GM12878 (cell line): ENCODE measurements at regions not wholly inside any gene's neighbourhood (a gene's known extent, or its start where the extent isn't known, plus 50 kb on each side); places are given as distances from the start of the nearest gene placed in this dataset.

Experiments
- ATAC-seq: fragments of 200-7000 bp; cut with Tn5 transposase; 3 replicates; pipeline ENCODE4 v1.9.1; 2020; ENCODE audit warnings: mild to moderate bottlenecking, moderate library complexity
- BruUV-seq: library from RNA; stranded (reverse); fragments of 400-500 nt; replicated peaks from 2 replicates; lab custom pipeline; 2021; lab: Mats Ljungman, UMichigan
- CTCF ChIA-PET: fragments of 300-600 bp; sonication (Branson Sonifier 250); formaldehyde crosslinking; extraction: SDS; loops from one replicate; lab custom pipeline; 2021; ENCODE audit warnings: inconsistent platforms; lab: Yijun Ruan, JAX
- POLR2A ChIA-PET: fragments of 350-600 bp; formaldehyde crosslinking; extraction: SDS; loops from one replicate; lab custom pipeline; 2021; ENCODE audit warnings: inconsistent platforms; lab: Charles Lee
- RAD21 ChIA-PET: fragments of 300-600 bp; sonication (Branson Sonifier 250); formaldehyde crosslinking; loops from one replicate; lab custom pipeline; 2023; ENCODE audit warnings: antibody characterized with exemption; ENCODE audit not compliant: unreplicated experiment; lab: Charles Lee
- SMC1A ChIA-PET: fragments of 300-600 bp; sonication (Branson Sonifier 250); formaldehyde crosslinking; loops from one replicate; lab custom pipeline; 2023; ENCODE audit not compliant: unreplicated experiment, uncharacterized antibody; lab: Charles Lee
- DNase-seq: peaks from one replicate; pipeline ENCODE4 v3.0.0-alpha.2; 2011; ENCODE audit warnings: low read depth, low spot score
- FAIRE-seq: peaks from 3 replicates; lab custom pipeline; 2011; peaks lifted over from hg19 to GRCh38; lab: Jason Lieb, UNC
- H2AFZ ChIP-seq: 2 replicates; pipeline ENCODE4 v1.6.0; 2011; ENCODE audit warnings: low read depth, low read length, control low read depth; ENCODE audit not compliant: control insufficient read depth
- H3K27ac ChIP-seq: 2 replicates; pipeline ENCODE4 v1.5.1; 2011; ENCODE audit warnings: control low read depth; ENCODE audit not compliant: control insufficient read depth, insufficient read depth
- H3K27me3 ChIP-seq, 2 experiments: replicated peaks in 1 of 2; 2 replicates each; pipeline versions ENCODE4 v1.6.0 to v1.6.1; 2011; ENCODE audit warnings: low read length in 1 of 2; ENCODE audit not compliant: control insufficient read depth in 2 of 2, insufficient read depth in 2 of 2
- H3K36me3 ChIP-seq, 2 experiments: 2 replicates each; pipeline ENCODE4 v1.5.1; 2011; ENCODE audit warnings: low read length in 1 of 2; ENCODE audit not compliant: control insufficient read depth in 2 of 2, insufficient read depth in 2 of 2
- H3K4me1 ChIP-seq: 2 replicates; pipeline ENCODE4 v1.6.1; 2011; ENCODE audit warnings: mild to moderate bottlenecking, low read length, moderate library complexity, mixed read lengths; ENCODE audit not compliant: control insufficient read depth, insufficient read depth
- H3K4me2 ChIP-seq: 2 replicates; pipeline ENCODE4 v1.6.0; 2011; ENCODE audit warnings: control low read depth; ENCODE audit not compliant: control insufficient read depth, insufficient read depth
- H3K4me3 ChIP-seq: fragments of 200-600 bp; sonication (generic); 2 replicates; pipeline ENCODE4 v1.5.1; 2016
- H3K79me2 ChIP-seq: 2 replicates; pipeline ENCODE4 v1.6.0; 2011; ENCODE audit warnings: low read length; ENCODE audit not compliant: control insufficient read depth, insufficient read depth
- H3K9ac ChIP-seq: 2 replicates; pipeline ENCODE4 v1.8.0; 2011; ENCODE audit warnings: low read length, control low read depth, mixed read lengths; ENCODE audit not compliant: control insufficient read depth, insufficient read depth
- H3K9me3 ChIP-seq: replicated peaks from 3 replicates; pipeline ENCODE4 v1.5.1; 2011; ENCODE audit warnings: mild to moderate bottlenecking, low read length; ENCODE audit not compliant: control insufficient read depth, insufficient read depth
- H4K20me1 ChIP-seq: 2 replicates; pipeline ENCODE4 v1.6.0; 2011; ENCODE audit not compliant: control insufficient read depth, insufficient read depth
- BACH1 ChIP-seq: fragments of 450-650 bp; IDR thresholded peaks from 2 replicates; pipeline ENCODE4 v1.6.1; 2017; ENCODE audit warnings: mild to moderate bottlenecking, borderline replicate concordance
- BCLAF1 ChIP-seq: fragments of 450-650 bp; IDR thresholded peaks from 2 replicates; pipeline ENCODE4 v1.6.1; 2017; ENCODE audit warnings: antibody characterized with exemption, mild to moderate bottlenecking, moderate library complexity
- CBX5 ChIP-seq: sonication (generic); IDR thresholded peaks from 2 replicates; pipeline ENCODE4 v1.6.1; 2016; ENCODE audit warnings: low read depth, moderate library complexity, mild to moderate bottlenecking, inconsistent platforms
- CEBPB ChIP-seq, 2 experiments: fragments of 150-350 bp in 1 of 2; IDR thresholded peaks; 2 replicates each; pipeline ENCODE4 v1.6.1; 2012 to 2014; ENCODE audit warnings: low read depth in 2 of 2, low read length in 2 of 2, borderline replicate concordance in 1 of 2, inconsistent platforms in 1 of 2
- ESRRA ChIP-seq: IDR thresholded peaks from 2 replicates; pipeline ENCODE4 v1.6.1; 2012; ENCODE audit warnings: mild to moderate bottlenecking, low read length, improper control_type of control experiment
- HCFC1 ChIP-seq: fragments of 150-350 bp; IDR thresholded peaks from 2 replicates; pipeline ENCODE4 v1.6.1; 2014; ENCODE audit warnings: low read length
- KAT2A ChIP-seq: conservative IDR thresholded peaks from 2 replicates; pipeline ENCODE4 v1.6.1; 2011; ENCODE audit warnings: low read depth, low read length; ENCODE audit not compliant: control insufficient read depth
- NR2C1 ChIP-seq: fragments of 450-650 bp; IDR thresholded peaks from 2 replicates; pipeline ENCODE4 v1.6.1; 2017; ENCODE audit warnings: antibody characterized with exemption, mild to moderate bottlenecking, moderate library complexity
- NRF1 ChIP-seq: conservative IDR thresholded peaks from 2 replicates; pipeline ENCODE4 v1.6.1; 2011; ENCODE audit warnings: mild to moderate bottlenecking, low read depth, low read length, improper control_type of control experiment
- WRNIP1 ChIP-seq: IDR thresholded peaks from 2 replicates; pipeline ENCODE4 v1.6.1; 2011; ENCODE audit warnings: low read depth, low read length, improper control_type of control experiment, borderline replicate concordance
- YBX1 ChIP-seq: fragments of 450-650 bp; IDR thresholded peaks from 2 replicates; pipeline ENCODE4 v1.6.1; 2016; ENCODE audit warnings: antibody characterized with exemption
- ZNF207 ChIP-seq: fragments of 450-650 bp; IDR thresholded peaks from 2 replicates; pipeline ENCODE4 v1.6.1; 2014; ENCODE audit warnings: antibody characterized with exemption, mild to moderate bottlenecking, borderline replicate concordance
- ZNF592 ChIP-seq: fragments of 450-650 bp; IDR thresholded peaks from 2 replicates; pipeline ENCODE4 v1.6.1; 2017; ENCODE audit warnings: mild to moderate bottlenecking, moderate library complexity
- WGBS: methylation state at CpG from one replicate; pipeline ENCODE4 v1.1.6; 2016; ENCODE audit warnings: low lambda C conversion rate; ENCODE audit not compliant: insufficient replicate concordance, insufficient coverage; ENCODE audit errors: missing lambda C conversion rate; 5-methylcytosine and 5-hydroxymethylcytosine counted together
- in situ Hi-C: fragments of 300-500 bp; cut with MboI; formaldehyde crosslinking; loops from 9 replicates; pipeline ENCODE4 v1.14.3; 2018; ENCODE audit warnings: mixed read lengths
- intact Hi-C: fragments of 100-400 bp; cut with micrococcal nuclease; formaldehyde crosslinking; loops from one replicate; pipeline ENCODE4 v1.14.2; 2022; ENCODE audit not compliant: unreplicated experiment

GRCh38 chr3:193053046-193053435 is 135.4 kb upstream of the MB21D2 start:
- no peaks in the 10 kb centered on the region for H3K9me3 ChIP-seq
- no peak overlapping the region for H3K27ac ChIP-seq
- in situ Hi-C loops (no loop called here), intact Hi-C loops (no loop called here)
- H2AFZ ChIP-seq, result no peak overlapping the region
- no peaks in the 10 kb centered on the region for H3K36me3 ChIP-seq
- no peak for TF ChIP-seq YBX1
- no peak for TF ChIP-seq WRNIP1
- TF ChIP-seq ZNF207, result no peak
- no peak for TF ChIP-seq ESRRA
- ChIA-PET RAD21 (no interaction called here), SMC1A (interaction anchor here (1.2 to 3.3 kb wide), 2 partner anchors 12 to 237 kb away, joined by 3 to 15 read pairs; no protein-coding TSS in a partner anchor), POLR2A (no interaction called here), CTCF (interaction anchor here (3.4 kb wide), 1 partner anchor 11 kb away, joined by 14 read pairs; no protein-coding TSS in a partner anchor)
- ATAC-seq, result no peak
- H3K9ac ChIP-seq, result no peak overlapping the region
- no TSS peak for BruUV-seq
- no peak overlapping the region for H3K4me2 ChIP-seq
- no peak for DNase-seq
- no peaks in the 10 kb centered on the region for H3K79me2 ChIP-seq
- H3K27me3 ChIP-seq, result 0 out of 4 replicates have a peak, but pooled peaks cover 0 to 2% of the 10 kb centered on the region in 2 experiments
- no peaks in the 10 kb centered on the region for H4K20me1 ChIP-seq
- H3K4me3 ChIP-seq, result no peak overlapping the region
- no peak for FAIRE-seq
- no peaks in the 10 kb centered on the region for H3K4me1 ChIP-seq

GRCh38 chr3:193055352-193055751 is 137.7 kb upstream of the MB21D2 start:
- H3K27me3 ChIP-seq, result no peaks in the 10 kb centered on the region; a peak in 1 of 4 replicates
- intact Hi-C loops, result no loop called here
- TF ChIP-seq NR2C1, result no peak
- TF ChIP-seq CBX5, result no peak
- TF ChIP-seq ZNF592, result no peak
- TF ChIP-seq CEBPB (IDR thresholded peaks at IDR 0.05; ENCODE audit: borderline replicate concordance in 1 of 2, low read depth in 2 of 2, low read length in 2 of 2), result no peak
- no peak for TF ChIP-seq KAT2A
- no peak for TF ChIP-seq NRF1
- TF ChIP-seq HCFC1, result no peak
- TF ChIP-seq BACH1, result no peak
- no peak for TF ChIP-seq BCLAF1

More at GRCh38 chr3:193055352-193055751, 137.7 kb upstream of the MB21D2 start:
- Histone ChIP-seq H2AFZ (no peak overlapping the region), H3K27ac (no peak overlapping the region), H3K4me3 (no peak overlapping the region), H3K4me1 (no peaks in the 10 kb centered on the region), H3K9me3 (no peaks in the 10 kb centered on the region), H3K9ac (no peak overlapping the region), H3K79me2 (no peaks in the 10 kb centered on the region), H3K36me3 (no peaks in the 10 kb centered on the region), H3K4me2 (no peak overlapping the region), H4K20me1 (no peaks in the 10 kb centered on the region)
- DNase-seq (no peak), FAIRE-seq (no peak), ATAC-seq (no peak)
- RAD21 ChIA-PET, result no interaction called here
- BruUV-seq, result no TSS peak
- POLR2A ChIA-PET, result no interaction called here
- SMC1A ChIA-PET, result interaction anchor here (3.3 kb wide), 1 partner anchor 14 kb away, joined by 15 read pairs; no protein-coding TSS in a partner anchor
- CTCF ChIA-PET, result no interaction called here
- in situ Hi-C loops, result no loop called here
- WGBS, result 52% methylated on average over 10 of the region's 10 CpGs
